GM21367 (cell line): ENCODE measurements at regions not wholly inside any gene's neighbourhood (a gene's known extent, or its start where the extent isn't known, plus 50 kb on each side); places are given as distances from the start of the nearest gene placed in this dataset.
A peak's percentile ranks its signal among the peaks of the same experiment; 100 is the strongest.

ENCODE experiments used
- ATAC-seq: cut with Tn5 transposase; IDR thresholded peaks from one replicate; pipeline ENCODE4 v1.9.1; 2021; ENCODE audit not compliant: unreplicated experiment

- no peak for ATAC-seq
Observed at GRCh38 chr5:114018186-114018585, 343.7 kb upstream of the KCNN2 start.

- ATAC-seq: no peak
Observed at GRCh38 chr5:114038756-114039155, 323.1 kb upstream of the KCNN2 start.

- no peak for ATAC-seq
Observed at GRCh38 chr5:114050087-114050486, 311.8 kb upstream of the KCNN2 start.

GRCh38 chr5:114053372-114053771, 308.5 kb upstream of the KCNN2 start:
- no peak for ATAC-seq

GRCh38 chr5:114054594-114054993, 307.3 kb upstream of the KCNN2 start:
- no peak for ATAC-seq

- no peak for ATAC-seq
Observed at GRCh38 chr5:114055318-114056184, 306.3 kb upstream of the KCNN2 start.

GRCh38 chr5:114056185-114056538, 305.7 kb upstream of the KCNN2 start:
- no peak for ATAC-seq

- ATAC-seq: no peak
Observed at GRCh38 chr5:114060866-114061265, 301.0 kb upstream of the KCNN2 start.

- no peak for ATAC-seq
Observed at GRCh38 chr5:114062932-114063867, 298.7 kb upstream of the KCNN2 start.

GRCh38 chr5:114065912-114066311, 296.0 kb upstream of the KCNN2 start:
- no peak for ATAC-seq

GRCh38 chr5:114070093-114070722, 291.7 kb upstream of the KCNN2 start:
- no peak for ATAC-seq

- ATAC-seq: no peak
Observed at GRCh38 chr5:114089259-114089658, 272.6 kb upstream of the KCNN2 start.

GRCh38 chr5:114097570-114097969, 264.3 kb upstream of the KCNN2 start:
- no peak for ATAC-seq

- no peak for ATAC-seq
Observed at GRCh38 chr5:114099161-114099560, 262.7 kb upstream of the KCNN2 start.

- ATAC-seq: peak; percentile 75
Observed at GRCh38 chr5:114101153-114101552, 260.7 kb upstream of the KCNN2 start.

GRCh38 chr5:114113604-114114003, 248.3 kb upstream of the KCNN2 start:
- no peak for ATAC-seq

- ATAC-seq: no peak
Observed at GRCh38 chr5:114116981-114117380, 244.9 kb upstream of the KCNN2 start.

- ATAC-seq: no peak
Observed at GRCh38 chr5:114118511-114118910, 243.4 kb upstream of the KCNN2 start.

- no peak for ATAC-seq
Observed at GRCh38 chr5:114120166-114120565, 241.7 kb upstream of the KCNN2 start.

- no peak for ATAC-seq
Observed at GRCh38 chr5:114122852-114123251, 239.0 kb upstream of the KCNN2 start.

- ATAC-seq: no peak
Observed at GRCh38 chr5:114123654-114124053, 238.2 kb upstream of the KCNN2 start.
